GM19023 (cell line): ENCODE measurements at regions not wholly inside any gene's neighbourhood (a gene's known extent, or its start where the extent isn't known, plus 50 kb on each side); places are given as distances from the start of the nearest gene placed in this dataset.

Experiments
- ATAC-seq: cut with Tn5 transposase; IDR thresholded peaks from one replicate; pipeline ENCODE4 v1.9.1; 2021; ENCODE audit warnings: mild to moderate bottlenecking, moderate library complexity; ENCODE audit not compliant: unreplicated experiment

DNA sequence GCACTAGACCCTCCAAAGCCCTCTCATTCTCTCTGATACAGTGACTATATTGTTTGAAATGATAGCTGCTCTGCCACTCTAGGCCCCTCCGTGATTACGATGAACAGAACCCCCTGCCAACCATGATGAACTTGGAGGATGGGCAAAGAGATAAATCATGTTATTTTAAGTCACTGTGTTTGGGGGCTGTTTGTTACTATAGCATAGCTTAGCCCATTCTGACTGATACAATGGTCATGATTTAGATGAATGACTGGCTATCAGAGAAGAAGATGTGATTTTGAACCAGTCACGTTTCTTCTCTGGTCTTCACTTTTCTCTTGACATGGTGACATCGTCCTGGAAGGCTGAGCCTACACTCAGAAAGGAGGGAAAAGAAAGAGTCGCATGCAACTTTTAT, 95.4 kb upstream of the HABP2 start:
- no peak for ATAC-seq

- ATAC-seq: no peak
Measured at GRCh38 chr10:113458451-113458850, 94.4 kb upstream of the HABP2 start.

DNA sequence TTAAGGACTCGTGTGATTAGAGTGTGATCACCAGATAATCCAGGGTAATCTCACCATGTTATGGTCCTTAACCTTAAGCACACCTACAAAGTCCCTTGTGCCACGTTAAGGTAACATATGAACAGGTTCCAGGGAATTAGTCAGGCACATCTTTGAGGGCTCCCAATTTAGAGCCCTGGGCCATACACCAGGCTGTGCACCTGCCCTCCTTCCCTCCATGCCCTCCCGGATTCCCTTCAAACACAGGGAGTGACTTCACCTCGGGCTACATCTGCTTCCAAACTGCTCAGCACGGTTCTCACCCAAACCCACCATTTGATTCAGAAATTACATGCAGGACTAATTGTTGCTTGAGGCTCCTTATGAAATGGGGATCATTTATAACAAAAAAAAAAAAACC, 93.9 kb upstream of the HABP2 start:
- ATAC-seq: no peak

DNA sequence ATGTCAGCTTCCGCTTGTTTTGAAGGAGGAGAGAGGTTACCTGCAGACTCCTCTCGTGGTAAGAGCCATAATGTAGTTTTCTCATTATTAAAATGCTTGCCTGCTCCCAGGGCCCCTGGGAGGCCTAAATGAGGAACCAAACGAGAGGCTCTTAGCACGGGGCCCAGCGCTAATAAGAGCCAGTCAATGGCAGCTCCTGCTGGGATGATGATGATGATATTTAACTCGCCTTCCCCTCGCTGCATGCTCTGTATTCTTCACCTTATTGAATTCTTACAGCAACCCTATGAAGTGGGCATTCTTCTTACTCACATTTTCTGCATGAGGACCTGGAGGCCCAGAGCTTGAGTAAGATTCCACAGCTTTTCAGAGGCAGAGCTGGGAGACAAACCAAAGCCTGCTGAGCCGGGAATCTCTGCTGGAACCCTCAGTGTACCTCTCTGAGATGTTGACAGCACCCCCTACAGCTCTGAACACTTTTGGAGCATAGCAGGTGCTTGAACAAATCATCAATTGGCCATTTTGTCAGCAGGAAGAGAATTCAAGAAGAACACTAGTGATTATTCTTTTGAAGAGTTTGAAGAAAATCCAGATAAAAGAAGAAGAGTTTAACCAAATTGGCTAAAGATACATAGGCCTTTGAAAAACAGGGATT, 93.1 kb upstream of the HABP2 start:
- ATAC-seq: no peak

DNA sequence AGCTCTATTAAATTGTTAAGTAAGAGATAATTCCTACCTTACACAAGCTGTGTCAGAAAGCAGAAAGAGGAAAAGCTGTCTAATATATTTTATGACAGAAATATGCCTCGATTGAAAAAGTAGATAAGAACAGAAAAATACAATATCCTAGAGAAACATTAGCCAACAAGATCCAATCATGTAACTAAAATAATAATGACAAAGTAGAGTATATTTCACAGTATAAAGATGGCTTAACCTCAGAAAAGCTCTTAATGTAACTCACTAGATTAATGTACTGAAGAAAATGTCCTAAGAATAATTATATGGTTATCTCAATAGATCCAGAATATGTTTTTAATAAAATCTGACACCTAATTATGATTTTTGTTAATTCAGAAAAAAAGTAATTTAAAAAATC, 89.8 kb upstream of the HABP2 start:
- no peak for ATAC-seq

DNA sequence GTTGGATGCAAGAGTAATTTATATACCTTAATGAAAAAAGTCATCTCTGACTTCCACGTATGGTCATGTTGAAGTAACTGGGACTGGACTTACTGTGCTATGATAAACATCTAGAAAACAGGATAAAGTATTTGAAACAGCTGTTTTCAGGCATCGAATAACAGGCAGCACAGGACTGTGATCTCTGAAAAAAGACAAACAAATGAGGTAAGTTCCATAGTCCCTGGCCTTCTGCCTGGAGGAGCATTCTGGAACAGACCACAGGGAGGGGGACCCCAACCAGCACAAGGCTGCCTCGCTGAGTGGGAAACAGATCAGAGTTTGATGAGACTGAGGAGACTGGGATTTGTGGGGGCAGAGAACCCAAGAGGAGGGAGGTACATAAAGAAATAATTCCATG, 89.1 kb upstream of the HABP2 start:
- ATAC-seq: no peak

GRCh38 chr10:113469796-113470195, 83.1 kb upstream of the HABP2 start:
- no peak for ATAC-seq

GRCh38 chr10:113470372-113471240, 82.2 kb upstream of the HABP2 start:
- no peak for ATAC-seq

DNA sequence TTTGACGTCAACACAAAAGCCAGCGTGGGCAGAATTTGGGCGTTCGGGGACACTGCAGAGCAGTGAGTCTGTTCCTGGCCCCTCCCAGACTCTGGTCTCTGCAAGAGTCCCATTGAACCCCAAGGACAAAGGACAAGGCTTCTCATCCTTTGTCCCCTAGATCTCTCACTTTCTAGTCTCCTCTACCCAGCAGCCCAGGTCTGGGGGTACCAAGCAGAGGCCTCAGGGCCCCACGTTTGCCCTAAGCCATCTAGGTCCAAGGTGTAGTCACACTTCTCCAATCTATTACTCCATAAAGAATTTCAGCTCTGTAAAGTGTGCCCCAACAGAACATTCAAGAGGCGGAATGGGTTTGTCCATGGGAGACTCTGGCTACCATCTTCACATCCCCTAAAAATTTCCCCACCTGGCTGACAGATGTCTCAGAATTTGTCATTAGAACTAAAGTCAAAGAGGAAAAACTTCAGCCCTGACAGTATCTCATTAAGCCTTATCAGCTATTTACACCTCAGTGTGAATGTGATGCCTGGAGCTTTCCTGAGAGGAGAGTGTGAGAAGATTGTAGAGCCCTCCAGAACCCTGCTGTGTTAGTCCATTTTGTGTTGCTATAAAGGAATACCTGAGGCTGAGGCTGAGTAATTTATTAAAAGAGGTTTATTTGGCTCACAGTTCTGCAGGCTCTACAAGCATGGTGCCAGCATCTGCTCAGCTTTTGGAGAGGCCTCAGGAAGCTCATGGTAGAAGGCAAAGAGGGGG, 81.4 kb upstream of the HABP2 start:
- no peak for ATAC-seq

DNA sequence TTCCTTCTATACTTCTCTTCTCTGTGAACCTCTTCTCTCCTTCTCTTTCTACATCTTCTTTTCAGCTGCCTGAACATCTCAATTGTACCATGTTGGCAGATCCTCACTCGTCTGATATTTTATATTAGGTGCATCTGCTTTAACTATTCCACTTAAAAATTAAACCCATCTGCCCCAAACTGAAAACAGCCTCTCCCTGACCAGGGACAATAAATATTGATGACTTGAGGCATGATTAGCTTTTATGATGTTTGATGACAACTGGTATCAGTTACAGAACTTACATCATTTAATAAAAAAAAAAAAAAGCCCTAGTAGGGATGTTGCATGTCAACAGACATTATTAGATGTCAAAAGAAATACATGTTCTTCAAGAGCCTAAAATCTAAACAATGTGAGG, 79.8 kb upstream of the HABP2 start:
- ATAC-seq: no peak

- ATAC-seq: no peak
Measured at GRCh38 chr10:113473851-113474250, 79.0 kb upstream of the HABP2 start.

DNA sequence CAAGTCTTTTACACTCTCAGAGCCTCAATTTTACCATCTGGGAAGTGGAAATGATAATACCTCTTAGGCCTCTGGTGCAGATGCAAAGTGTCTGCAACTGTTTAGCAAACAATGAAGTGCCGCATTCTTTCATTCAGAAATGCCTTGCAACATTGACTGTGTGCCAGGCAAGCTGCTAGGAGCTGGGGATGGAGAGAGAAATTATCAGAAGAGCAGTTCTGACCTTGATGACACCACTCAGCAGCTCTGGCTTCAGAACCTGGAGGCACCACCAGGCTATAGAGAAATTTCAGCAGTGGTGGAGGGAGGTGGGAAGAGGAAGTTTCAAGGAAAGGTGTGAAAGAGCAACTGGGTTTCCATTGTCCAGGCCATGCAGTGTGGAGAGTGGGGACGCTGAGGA, 78.1 kb upstream of the HABP2 start:
- ATAC-seq: no peak

- ATAC-seq: no peak
Measured at GRCh38 chr10:113475381-113475807, 77.5 kb upstream of the HABP2 start.

GRCh38 chr10:113476191-113476590, 76.7 kb upstream of the HABP2 start:
- no peak for ATAC-seq

GRCh38 chr10:113476673-113477072, 76.2 kb upstream of the HABP2 start:
- ATAC-seq: no peak

GRCh38 chr10:113477451-113477850, 75.4 kb upstream of the HABP2 start:
- ATAC-seq: no peak

GRCh38 chr10:113479346-113480080, 73.3 kb upstream of the HABP2 start:
- ATAC-seq: no peak

DNA sequence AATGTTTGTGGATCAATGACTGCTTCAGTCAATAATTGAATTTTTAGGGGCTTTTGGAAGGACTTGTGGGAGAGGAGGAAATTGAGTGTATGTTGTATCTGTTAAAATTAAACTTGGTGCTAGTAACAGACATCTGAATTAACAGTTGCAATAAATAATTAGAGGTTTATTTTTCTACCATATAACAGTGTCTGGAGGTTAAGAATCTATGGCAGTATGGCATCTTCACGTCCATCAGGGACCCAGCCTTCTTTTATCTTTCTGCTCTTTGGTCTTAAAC, 72.8 kb upstream of the HABP2 start:
- ATAC-seq: no peak

DNA sequence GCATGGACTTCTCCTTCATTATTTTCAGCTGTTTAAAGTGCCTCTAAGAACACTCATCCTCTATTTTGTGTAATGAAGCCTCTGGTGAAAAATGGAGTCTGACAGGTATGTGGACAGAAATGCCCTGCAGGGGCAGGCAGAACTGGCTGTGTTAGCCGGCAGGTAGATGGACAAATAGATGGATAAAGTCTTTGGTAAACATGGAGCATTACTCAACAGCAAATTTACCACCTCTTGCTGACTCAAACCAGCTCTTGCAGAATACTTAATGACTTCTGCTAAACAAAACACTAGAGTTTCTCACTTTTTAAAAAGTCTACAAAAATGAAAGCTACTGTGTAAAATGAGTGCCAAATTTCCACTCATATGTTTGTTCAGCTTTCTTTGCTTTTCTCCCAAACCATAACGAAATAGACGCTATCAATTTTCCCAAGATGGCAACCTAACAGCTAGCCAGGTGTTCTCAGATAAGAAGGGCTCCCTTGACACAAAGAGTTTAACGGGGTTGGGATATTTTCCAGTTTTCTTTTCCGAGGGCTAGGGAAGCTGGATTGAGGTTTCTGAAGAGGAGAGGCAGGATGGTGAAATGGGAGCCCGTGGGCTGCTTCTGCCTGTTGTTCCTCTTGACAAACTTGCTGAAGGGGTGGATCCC, 71.9 kb upstream of the HABP2 start:
- ATAC-seq: no peak

- no peak for ATAC-seq
Measured at GRCh38 chr10:113484487-113484886, 68.4 kb upstream of the HABP2 start.

DNA sequence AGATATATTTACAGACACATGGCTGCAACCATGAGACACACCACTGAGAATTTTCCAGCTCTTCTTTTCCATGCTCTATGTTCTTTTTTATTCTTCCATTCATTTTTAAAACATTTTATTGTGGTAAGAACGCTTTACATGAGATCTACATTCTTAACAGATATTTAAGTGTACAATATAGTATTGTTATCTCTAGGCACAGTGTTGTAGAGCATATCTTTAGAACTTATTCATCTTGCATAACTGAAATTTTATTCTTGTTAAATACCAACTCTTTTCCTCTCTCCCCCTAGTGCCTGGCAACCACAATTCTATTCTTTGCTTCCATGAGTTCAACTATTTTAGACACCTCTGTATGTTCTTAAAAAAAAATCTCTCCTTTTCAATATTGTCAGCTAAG, 67.1 kb upstream of the HABP2 start:
- no peak for ATAC-seq
